ENCODE measurements at regions not wholly inside any gene's neighbourhood (a gene's known extent, or its start where the extent isn't known, plus 50 kb on each side); places are given as distances from the start of the nearest gene placed in this dataset.

GRCh38 chr5:163369776-163370385, 67.5 kb upstream of the CCNG1 start:
- Histone ChIP-seq H3K27me3 (ENCODE audit: low read length) (no peaks in the 10 kb centered on the region), H3K79me2 (ENCODE audit: low read length) (no peaks in the 10 kb centered on the region), H3K36me3 (ENCODE audit: insufficient read depth, low read length) (no peaks in the 10 kb centered on the region), H3K27ac (ENCODE audit: low read length) (no peak overlapping the region), H3K9ac (ENCODE audit: low read length) (no peak overlapping the region), H2AFZ (ENCODE audit: low read length) (0 out of 2 replicates have a peak overlapping the region, but pooled peaks have one; percentile 13), H3K4me2 (ENCODE audit: low read depth, low read length, poor library complexity, severe bottlenecking) (no peak overlapping the region), H4K20me1 (ENCODE audit: insufficient read depth, low read depth, low read length) (no peaks in the 10 kb centered on the region), H3K9me2 (replicated peaks; ENCODE audit: insufficient read depth, low read length) (no peaks in the 10 kb centered on the region), H3K4me3 (ENCODE audit: low read length) (no peak overlapping the region), H3K4me1 (ENCODE audit: low read length) (0 out of 2 replicates have a peak, but pooled peaks cover 5% of the 10 kb centered on the region), H3K9me3 (ENCODE audit: low read length) (peaks cover 6% of the 10 kb centered on the region; the same call in 1 of the 2 replicates)
- no peak for DNase-seq

- Histone ChIP-seq H3K36me3 (ENCODE audit: insufficient read depth, low read length) (no peaks in the 10 kb centered on the region), H3K79me2 (ENCODE audit: low read length) (no peaks in the 10 kb centered on the region), H3K9ac (ENCODE audit: low read length) (no peak overlapping the region), H2AFZ (ENCODE audit: low read length) (no peak overlapping the region), H3K27me3 (ENCODE audit: low read length) (no peaks in the 10 kb centered on the region), H3K9me2 (replicated peaks; ENCODE audit: insufficient read depth, low read length) (no peaks in the 10 kb centered on the region), H3K4me2 (ENCODE audit: low read depth, low read length, poor library complexity, severe bottlenecking) (no peak overlapping the region), H3K27ac (ENCODE audit: low read length) (no peak overlapping the region), H3K4me3 (ENCODE audit: low read length) (no peak overlapping the region), H4K20me1 (ENCODE audit: insufficient read depth, low read depth, low read length) (no peaks in the 10 kb centered on the region), H3K9me3 (ENCODE audit: low read length) (peaks cover 6% of the 10 kb centered on the region; the same call in 1 of the 2 replicates), H3K4me1 (ENCODE audit: low read length) (0 out of 2 replicates have a peak, but pooled peaks cover 5% of the 10 kb centered on the region)
- no peak for DNase-seq
These were observed 63.8 kb upstream of the CCNG1 start for GRCh38 chr5:163373436-163374084.

- no peaks in the 10 kb centered on the region for H3K36me3 ChIP-seq (ENCODE audit: insufficient read depth, low read length)
- H3K27me3 ChIP-seq (ENCODE audit: low read length), result no peaks in the 10 kb centered on the region
- no peak overlapping the region for H3K4me3 ChIP-seq (ENCODE audit: low read length)
- no peak overlapping the region for H2AFZ ChIP-seq (ENCODE audit: low read length)
- no peak overlapping the region for H3K4me2 ChIP-seq (ENCODE audit: low read depth, low read length, poor library complexity, severe bottlenecking)
- H3K27ac ChIP-seq (ENCODE audit: low read length), result no peak overlapping the region
- DNase-seq, result no peak
- no peak overlapping the region for H3K9ac ChIP-seq (ENCODE audit: low read length)
- no peaks in the 10 kb centered on the region for H3K9me2 ChIP-seq (replicated peaks; ENCODE audit: insufficient read depth, low read length)
- H3K9me3 ChIP-seq (ENCODE audit: low read length), result no peaks in the 10 kb centered on the region
- no peaks in the 10 kb centered on the region for H3K79me2 ChIP-seq (ENCODE audit: low read length)
- H4K20me1 ChIP-seq (ENCODE audit: insufficient read depth, low read depth, low read length), result no peaks in the 10 kb centered on the region
- 0 out of 2 replicates have a peak, but pooled peaks cover 5% of the 10 kb centered on the region for H3K4me1 ChIP-seq (ENCODE audit: low read length)
These were observed 59.4 kb upstream of the CCNG1 start for GRCh38 chr5:163377982-163378381.

GRCh38 chr5:163379298-163380155, 57.9 kb upstream of the CCNG1 start:
- Histone ChIP-seq H3K9me2 (replicated peaks; ENCODE audit: insufficient read depth, low read length) (no peaks in the 10 kb centered on the region), H4K20me1 (ENCODE audit: insufficient read depth, low read depth, low read length) (no peaks in the 10 kb centered on the region), H3K27me3 (ENCODE audit: low read length) (no peaks in the 10 kb centered on the region), H3K36me3 (ENCODE audit: insufficient read depth, low read length) (no peaks in the 10 kb centered on the region), H3K9ac (ENCODE audit: low read length) (no peak overlapping the region), H3K4me3 (ENCODE audit: low read length) (no peak overlapping the region), H3K27ac (ENCODE audit: low read length) (no peak overlapping the region), H3K9me3 (ENCODE audit: low read length) (no peaks in the 10 kb centered on the region), H3K4me2 (ENCODE audit: low read depth, low read length, poor library complexity, severe bottlenecking) (no peak overlapping the region), H3K4me1 (ENCODE audit: low read length) (no peaks in the 10 kb centered on the region), H2AFZ (ENCODE audit: low read length) (no peak overlapping the region), H3K79me2 (ENCODE audit: low read length) (no peaks in the 10 kb centered on the region)
- DNase-seq, result no peak

GRCh38 chr5:163381832-163382231, 55.6 kb upstream of the CCNG1 start:
- Histone ChIP-seq H3K9me2 (replicated peaks; ENCODE audit: insufficient read depth, low read length) (no peaks in the 10 kb centered on the region), H3K9ac (ENCODE audit: low read length) (no peak overlapping the region), H3K36me3 (ENCODE audit: insufficient read depth, low read length) (no peaks in the 10 kb centered on the region), H3K4me2 (ENCODE audit: low read depth, low read length, poor library complexity, severe bottlenecking) (no peak overlapping the region), H3K79me2 (ENCODE audit: low read length) (no peaks in the 10 kb centered on the region), H4K20me1 (ENCODE audit: insufficient read depth, low read depth, low read length) (no peaks in the 10 kb centered on the region), H3K4me1 (ENCODE audit: low read length) (peaks cover 20% of the 10 kb centered on the region), H3K4me3 (ENCODE audit: low read length) (no peak overlapping the region), H3K9me3 (ENCODE audit: low read length) (no peaks in the 10 kb centered on the region), H2AFZ (ENCODE audit: low read length) (no peak overlapping the region), H3K27me3 (ENCODE audit: low read length) (no peaks in the 10 kb centered on the region), H3K27ac (ENCODE audit: low read length) (no peak overlapping the region)
- DNase-seq, result no peak

- Histone ChIP-seq H3K9me3 (ENCODE audit: low read length) (no peaks in the 10 kb centered on the region), H3K79me2 (ENCODE audit: low read length) (no peaks in the 10 kb centered on the region), H2AFZ (ENCODE audit: low read length) (no peak overlapping the region), H3K4me2 (ENCODE audit: low read depth, low read length, poor library complexity, severe bottlenecking) (no peak overlapping the region), H4K20me1 (ENCODE audit: insufficient read depth, low read depth, low read length) (no peaks in the 10 kb centered on the region), H3K27me3 (ENCODE audit: low read length) (no peaks in the 10 kb centered on the region), H3K4me3 (ENCODE audit: low read length) (no peak overlapping the region), H3K4me1 (ENCODE audit: low read length) (peaks cover 25% of the 10 kb centered on the region), H3K9ac (ENCODE audit: low read length) (no peak overlapping the region), H3K9me2 (replicated peaks; ENCODE audit: insufficient read depth, low read length) (no peaks in the 10 kb centered on the region), H3K27ac (ENCODE audit: low read length) (no peak overlapping the region), H3K36me3 (ENCODE audit: insufficient read depth, low read length) (no peaks in the 10 kb centered on the region)
- no peak for DNase-seq
These were observed 53.6 kb upstream of the CCNG1 start for GRCh38 chr5:163383754-163384153.

GRCh38 chr5:163384669-163385068, 52.7 kb upstream of the CCNG1 start:
- DNase-seq, result no peak
- Histone ChIP-seq H3K9ac (ENCODE audit: low read length) (no peak overlapping the region), H3K9me3 (ENCODE audit: low read length) (no peaks in the 10 kb centered on the region)

GRCh38 chr5:163385271-163385670, 52.1 kb upstream of the CCNG1 start:
- Histone ChIP-seq H3K36me3 (ENCODE audit: insufficient read depth, low read length) (no peaks in the 10 kb centered on the region), H3K4me2 (ENCODE audit: low read depth, low read length, poor library complexity, severe bottlenecking) (peak overlapping the region; percentile 35), H3K27me3 (ENCODE audit: low read length) (no peaks in the 10 kb centered on the region), H3K9me2 (replicated peaks; ENCODE audit: insufficient read depth, low read length) (no peaks in the 10 kb centered on the region), H3K4me3 (ENCODE audit: low read length) (no peak overlapping the region), H4K20me1 (ENCODE audit: insufficient read depth, low read depth, low read length) (no peaks in the 10 kb centered on the region), H3K4me1 (ENCODE audit: low read length) (peaks cover 25% of the 10 kb centered on the region), H3K9ac (ENCODE audit: low read length) (no peak overlapping the region), H2AFZ (ENCODE audit: low read length) (peak overlapping the region; percentile 54; the same call in 1 of the 2 replicates), H3K27ac (ENCODE audit: low read length) (no peak overlapping the region), H3K9me3 (ENCODE audit: low read length) (no peaks in the 10 kb centered on the region), H3K79me2 (ENCODE audit: low read length) (no peaks in the 10 kb centered on the region)
- no peak for DNase-seq

More at GRCh38 chr5:163384669-163385068, 52.7 kb upstream of the CCNG1 start:
- Histone ChIP-seq H3K27me3 (ENCODE audit: low read length) (no peaks in the 10 kb centered on the region), H3K9me2 (replicated peaks; ENCODE audit: insufficient read depth, low read length) (no peaks in the 10 kb centered on the region), H3K4me1 (ENCODE audit: low read length) (peaks cover 25% of the 10 kb centered on the region), H2AFZ (ENCODE audit: low read length) (no peak overlapping the region), H3K79me2 (ENCODE audit: low read length) (no peaks in the 10 kb centered on the region), H4K20me1 (ENCODE audit: insufficient read depth, low read depth, low read length) (no peaks in the 10 kb centered on the region), H3K4me3 (ENCODE audit: low read length) (no peak overlapping the region), H3K36me3 (ENCODE audit: insufficient read depth, low read length) (no peaks in the 10 kb centered on the region), H3K27ac (ENCODE audit: low read length) (no peak overlapping the region), H3K4me2 (ENCODE audit: low read depth, low read length, poor library complexity, severe bottlenecking) (no peak overlapping the region)

All from Karpas-422 (cell line).